ENCODE measurements at regions not wholly inside any gene's neighbourhood (a gene's known extent, or its start where the extent isn't known, plus 50 kb on each side); places are given as distances from the start of the nearest gene placed in this dataset.

DNA sequence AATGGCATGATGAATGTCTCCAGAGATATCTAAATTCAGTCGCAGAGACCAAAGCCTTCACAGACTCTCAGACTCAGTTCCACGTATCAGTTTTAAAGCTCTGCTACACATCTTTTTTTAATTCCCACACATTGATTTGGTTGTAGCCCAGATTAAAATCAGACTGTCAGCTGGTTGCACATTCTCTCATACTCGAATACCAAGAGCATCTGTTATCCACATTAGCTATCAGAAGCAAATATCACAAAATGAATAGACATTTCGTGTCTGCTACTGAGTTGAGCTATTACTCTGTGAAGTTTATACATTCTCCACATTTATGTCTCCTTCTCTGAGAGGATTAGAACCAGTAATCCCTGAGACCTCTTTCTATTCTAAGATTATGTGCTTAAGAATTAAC lies 229.2 kb downstream of the GPAM start:
- FAIRE-seq = no peak

DNA sequence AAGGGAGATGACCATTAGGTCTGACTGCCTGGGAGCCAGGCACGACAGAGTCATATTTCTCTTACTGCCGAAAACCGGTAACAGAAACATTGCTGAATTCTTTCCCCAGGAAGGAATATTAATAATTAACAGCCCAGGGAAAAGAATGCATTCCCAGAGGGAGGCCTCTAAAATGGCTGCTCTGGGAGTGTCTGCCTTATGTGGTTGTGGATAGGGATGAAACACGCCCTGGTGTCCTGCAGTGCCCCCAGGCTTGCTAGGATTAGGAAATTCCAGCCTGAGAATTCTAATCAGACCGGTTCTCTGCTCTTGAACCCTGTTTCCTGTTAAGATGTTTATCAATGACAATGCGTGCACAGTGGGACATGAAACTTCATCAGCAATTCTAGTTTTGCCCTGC lies 226.7 kb downstream of the GPAM start:
- no peak for DNase-seq (ENCODE audit: low spot score in 2 of 2)
- FAIRE-seq = no peak

More for the DNA sequence above, 229.2 kb downstream of the GPAM start:
- no peak for DNase-seq (ENCODE audit: low spot score in 2 of 2)

DNA sequence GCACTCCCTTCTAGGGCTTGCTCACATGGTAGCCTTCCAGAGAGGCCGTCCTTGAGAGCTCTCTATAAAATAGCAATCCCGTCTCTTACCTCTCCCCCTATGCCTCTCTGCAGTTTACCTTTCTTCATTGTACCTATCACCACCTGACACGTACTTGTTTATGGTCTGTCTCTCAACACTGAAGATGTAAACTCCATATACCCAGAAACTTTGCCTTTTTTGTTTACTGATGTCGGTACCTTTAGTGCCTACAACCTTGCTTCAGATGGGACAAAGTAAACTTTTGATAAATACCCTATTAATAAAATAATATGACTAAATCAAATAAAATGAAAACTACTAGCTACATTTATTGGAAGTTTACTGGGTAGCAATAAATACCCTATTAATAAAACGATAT lies 220.6 kb downstream of the GPAM start:
- FAIRE-seq = no peak
- DNase-seq (ENCODE audit: low spot score in 2 of 2) = no peak

DNA sequence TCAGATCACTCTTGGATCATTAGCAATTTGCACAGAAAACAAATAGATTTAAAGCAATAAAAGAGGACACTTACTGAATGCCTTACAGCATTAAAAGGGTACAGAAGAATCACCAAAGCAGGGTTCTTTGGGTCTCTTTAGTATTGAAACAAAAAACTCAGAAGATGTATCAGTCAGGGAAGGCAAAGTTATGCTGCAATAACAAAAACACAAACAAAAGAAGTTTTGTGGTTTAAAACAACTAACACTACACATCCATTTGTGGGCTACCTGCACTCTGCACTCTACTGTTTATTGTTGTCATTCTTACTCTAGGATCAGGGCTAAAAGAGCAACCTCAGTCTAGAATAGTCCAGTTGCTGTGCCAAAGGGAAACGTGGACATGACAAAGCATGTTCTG lies 216.4 kb downstream of the GPAM start:
- DNase-seq (ENCODE audit: low spot score in 2 of 2) = no peak
- FAIRE-seq = no peak

DNA sequence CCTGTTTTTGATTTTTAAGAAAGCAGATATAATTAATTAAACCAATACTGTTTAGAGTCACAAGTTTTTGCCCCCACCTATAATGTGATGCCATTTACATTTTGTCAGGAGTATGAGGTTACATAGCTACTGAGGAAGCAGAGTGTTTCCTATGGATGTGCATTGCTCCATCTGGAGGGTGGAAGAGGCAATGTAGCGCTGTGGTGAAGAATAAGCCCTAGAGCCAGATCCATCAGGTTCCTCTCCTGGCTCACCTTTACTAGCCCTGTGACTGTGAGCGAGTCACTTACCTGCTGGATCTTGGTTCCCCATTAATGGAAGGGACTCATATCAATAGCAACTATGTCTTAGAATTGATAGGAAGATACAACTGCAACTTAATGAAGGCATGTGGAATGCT lies 216.0 kb downstream of the GPAM start:
- no peak for DNase-seq (ENCODE audit: low spot score in 2 of 2)
- FAIRE-seq = no peak

DNA sequence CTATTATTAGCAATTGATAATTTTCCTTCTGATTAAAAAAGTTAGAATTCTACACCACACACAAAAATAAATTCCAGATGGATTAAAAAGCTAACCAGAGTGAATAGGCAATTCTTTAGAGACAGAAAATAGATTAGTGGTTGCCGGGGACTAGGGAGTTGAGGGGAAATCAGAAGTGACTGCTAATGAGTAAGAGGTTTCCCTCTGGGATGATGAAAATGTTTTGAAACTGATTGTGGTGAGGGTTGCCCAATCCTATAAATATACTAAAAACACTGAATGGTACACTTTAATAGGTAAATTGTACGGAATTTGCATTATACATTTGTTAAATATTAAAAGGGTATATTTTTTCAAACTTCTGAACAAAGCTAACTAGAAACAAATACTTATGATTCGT lies 214.9 kb downstream of the GPAM start:
- DNase-seq (ENCODE audit: low spot score in 2 of 2) = no peak
- FAIRE-seq = no peak

DNA sequence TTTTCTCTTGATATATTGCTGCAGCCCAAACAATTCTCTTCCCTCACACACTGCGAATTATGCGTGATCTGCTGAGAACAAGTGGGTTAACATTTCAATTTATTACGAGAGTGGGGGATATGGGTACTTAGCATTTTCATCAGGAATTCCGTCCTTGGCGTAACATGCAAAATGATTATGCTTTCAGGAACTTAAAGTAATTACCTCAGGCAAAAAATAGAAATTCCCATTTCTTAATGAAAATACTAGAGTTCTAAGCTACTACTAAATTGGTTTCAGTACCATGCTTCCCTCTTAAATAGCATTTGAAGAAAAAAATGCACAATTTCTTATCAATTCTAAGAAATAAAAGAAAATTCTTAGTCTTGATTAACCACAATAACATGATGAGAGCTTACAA lies 213.5 kb downstream of the GPAM start:
- FAIRE-seq = no peak
- DNase-seq (ENCODE audit: low spot score in 2 of 2) = no peak

DNA sequence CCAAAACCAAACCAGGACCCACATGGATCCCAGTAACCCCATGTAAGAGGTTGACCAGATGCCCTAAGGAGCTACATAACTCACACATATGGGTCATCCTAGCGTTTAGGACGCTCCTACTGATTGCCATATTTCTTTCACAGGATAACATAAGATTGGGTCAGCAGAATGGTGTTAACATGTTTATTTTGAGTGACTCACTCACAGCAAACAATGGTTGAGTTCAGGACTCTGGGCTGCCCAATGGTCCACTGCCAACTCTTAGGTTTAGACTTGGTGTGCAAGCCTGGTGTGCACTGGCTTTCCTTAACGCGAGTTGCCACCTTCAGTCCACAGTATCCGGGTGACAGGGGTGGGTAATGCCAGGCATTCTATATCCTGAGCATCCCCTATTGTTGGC lies 211.5 kb downstream of the GPAM start:
- DNase-seq (ENCODE audit: low spot score in 2 of 2) = no peak
- no peak for FAIRE-seq

DNA sequence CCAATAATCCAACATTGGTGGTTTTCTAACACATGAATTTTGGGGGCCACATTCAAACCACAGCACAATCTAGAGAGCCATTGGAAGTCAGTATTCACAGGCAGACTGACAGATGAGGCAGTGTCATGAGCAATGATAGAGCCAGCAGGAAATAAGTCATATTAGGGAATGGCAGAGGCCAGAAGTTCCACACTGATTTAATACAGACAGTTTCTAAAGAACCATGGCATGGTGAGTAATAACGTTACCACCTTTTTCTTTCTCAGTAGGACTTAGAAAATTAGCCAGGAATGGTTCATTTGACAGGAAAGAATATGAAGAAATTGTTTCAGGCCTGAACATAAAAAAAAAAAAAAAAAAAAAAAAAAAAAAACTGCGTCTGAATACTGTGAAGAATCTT lies 210.3 kb downstream of the GPAM start:
- peak; percentile 36 for FAIRE-seq
- no peak for DNase-seq (ENCODE audit: low spot score in 2 of 2)

DNA sequence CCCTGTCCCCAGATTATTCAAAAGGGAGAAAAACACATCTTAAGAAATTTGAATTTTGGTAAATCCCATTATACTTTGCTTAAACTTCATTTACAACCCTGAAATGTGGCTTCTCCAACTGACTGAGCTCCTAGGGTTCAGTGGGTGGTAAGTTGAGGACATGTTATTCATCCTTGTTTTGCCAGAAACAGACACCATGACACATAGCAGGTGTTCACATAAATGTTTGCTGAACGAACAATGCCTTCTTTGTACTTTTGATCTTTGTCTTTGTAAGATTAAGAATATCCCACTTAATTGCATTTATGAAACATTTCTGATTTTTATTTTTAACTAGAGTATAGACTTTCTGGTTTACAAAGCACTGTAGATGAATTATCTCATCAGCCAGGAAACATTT lies 209.7 kb downstream of the GPAM start:
- DNase-seq (ENCODE audit: low spot score in 2 of 2) = no peak
- FAIRE-seq = no peak

DNA sequence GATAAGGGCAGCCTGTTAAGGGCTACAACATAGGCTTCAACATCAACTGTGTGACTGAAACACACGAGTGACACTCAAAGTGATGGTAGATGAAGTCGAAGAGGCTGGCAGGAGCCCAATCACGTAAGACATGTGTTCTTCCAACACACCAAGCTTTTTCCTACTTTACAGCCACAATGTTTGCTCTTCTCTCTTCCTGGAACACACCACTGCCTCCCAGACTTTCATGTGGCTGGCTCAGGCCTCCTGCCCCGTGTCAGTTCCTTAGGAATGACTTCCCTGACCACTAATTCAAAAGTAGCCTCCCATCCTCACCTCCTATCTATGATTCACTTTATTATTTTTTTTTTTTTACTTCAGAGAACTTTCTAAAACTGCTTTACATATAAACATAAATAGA lies 209.2 kb downstream of the GPAM start:
- FAIRE-seq (no peak), DNase-seq (ENCODE audit: low spot score in 2 of 2) (no peak)

DNA sequence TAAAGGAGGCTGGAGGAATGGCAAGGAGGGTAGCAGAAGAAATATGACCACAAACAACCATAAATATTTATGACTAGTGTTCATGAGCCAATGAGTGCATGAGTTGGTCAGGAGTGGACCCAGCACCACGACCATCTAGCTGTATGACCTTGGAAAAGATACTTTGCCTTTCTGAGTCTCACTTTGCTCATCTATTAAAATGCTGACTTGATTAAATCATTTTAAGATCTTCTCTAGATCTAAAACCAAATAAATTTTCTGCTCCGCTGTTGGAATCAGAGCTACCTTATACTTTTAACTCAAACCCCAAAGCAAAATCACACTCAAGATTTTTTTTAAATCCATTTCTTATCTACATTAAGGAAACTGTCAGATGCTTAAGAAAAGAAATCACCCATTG lies 207.0 kb downstream of the GPAM start:
- DNase-seq (ENCODE audit: low spot score in 2 of 2) (no peak), FAIRE-seq (no peak)

DNA sequence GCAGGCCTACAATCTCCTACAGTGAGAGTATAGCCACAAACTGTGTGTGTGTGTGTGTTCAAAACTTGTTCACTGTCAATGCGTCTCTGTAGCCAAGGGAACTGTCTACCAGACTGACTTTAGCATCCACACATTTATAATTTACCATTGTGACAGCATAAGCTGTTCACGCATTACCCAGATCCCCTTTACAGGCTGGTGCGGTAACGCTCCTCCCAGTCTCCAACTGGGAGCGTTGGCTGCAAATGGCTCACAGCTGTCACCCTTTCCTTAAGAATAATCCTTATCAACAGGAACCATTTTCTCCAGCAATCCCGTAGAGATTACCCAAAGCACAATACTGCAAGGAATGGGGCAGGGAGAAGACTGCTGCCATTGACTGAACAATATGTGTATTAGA lies 199.5 kb downstream of the GPAM start:
- DNase-seq (ENCODE audit: low spot score in 2 of 2) (no peak), FAIRE-seq (no peak)

DNA sequence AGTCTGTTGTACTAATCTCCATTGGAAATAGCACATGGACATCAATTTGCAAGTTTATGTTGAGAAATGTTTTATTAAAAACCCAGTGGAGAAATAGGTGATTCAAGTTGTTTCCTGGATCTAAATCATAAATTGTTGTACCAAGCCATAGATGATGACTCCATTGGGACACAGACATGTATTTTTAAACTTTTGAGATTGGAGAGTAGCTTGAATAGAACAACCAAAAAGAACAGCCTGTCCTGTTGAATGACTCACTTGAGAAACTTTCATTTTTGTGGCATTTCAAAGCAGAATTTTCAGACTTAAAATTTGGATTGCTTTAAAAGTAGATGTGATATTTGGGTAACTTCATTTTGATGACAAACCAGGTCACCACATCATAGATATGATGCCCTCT lies 197.5 kb downstream of the GPAM start:
- no peak for FAIRE-seq

DNA sequence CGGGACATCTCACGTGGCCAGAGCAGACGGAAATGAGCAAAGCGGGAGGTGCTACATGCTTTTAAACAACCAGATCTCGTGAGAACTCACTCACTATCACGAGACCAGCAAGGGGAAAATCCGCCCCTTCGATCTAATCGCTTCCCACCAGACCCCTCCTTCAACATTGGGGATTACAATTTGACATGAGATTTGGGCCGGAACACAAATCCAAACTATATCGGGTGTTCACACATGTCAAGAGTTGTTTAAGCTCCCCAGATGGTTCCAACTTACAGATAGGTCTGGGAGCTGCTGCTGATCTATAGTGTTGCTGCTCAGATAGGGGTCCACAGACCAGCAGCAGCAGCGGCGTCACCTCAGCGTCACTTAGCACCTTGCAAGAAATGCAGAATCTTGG lies 194.9 kb downstream of the GPAM start:
- FAIRE-seq (no peak), DNase-seq (ENCODE audit: low spot score in 2 of 2) (no peak)

More for the DNA sequence above, 197.5 kb downstream of the GPAM start:
- no peak for DNase-seq (ENCODE audit: low spot score in 2 of 2)

DNA sequence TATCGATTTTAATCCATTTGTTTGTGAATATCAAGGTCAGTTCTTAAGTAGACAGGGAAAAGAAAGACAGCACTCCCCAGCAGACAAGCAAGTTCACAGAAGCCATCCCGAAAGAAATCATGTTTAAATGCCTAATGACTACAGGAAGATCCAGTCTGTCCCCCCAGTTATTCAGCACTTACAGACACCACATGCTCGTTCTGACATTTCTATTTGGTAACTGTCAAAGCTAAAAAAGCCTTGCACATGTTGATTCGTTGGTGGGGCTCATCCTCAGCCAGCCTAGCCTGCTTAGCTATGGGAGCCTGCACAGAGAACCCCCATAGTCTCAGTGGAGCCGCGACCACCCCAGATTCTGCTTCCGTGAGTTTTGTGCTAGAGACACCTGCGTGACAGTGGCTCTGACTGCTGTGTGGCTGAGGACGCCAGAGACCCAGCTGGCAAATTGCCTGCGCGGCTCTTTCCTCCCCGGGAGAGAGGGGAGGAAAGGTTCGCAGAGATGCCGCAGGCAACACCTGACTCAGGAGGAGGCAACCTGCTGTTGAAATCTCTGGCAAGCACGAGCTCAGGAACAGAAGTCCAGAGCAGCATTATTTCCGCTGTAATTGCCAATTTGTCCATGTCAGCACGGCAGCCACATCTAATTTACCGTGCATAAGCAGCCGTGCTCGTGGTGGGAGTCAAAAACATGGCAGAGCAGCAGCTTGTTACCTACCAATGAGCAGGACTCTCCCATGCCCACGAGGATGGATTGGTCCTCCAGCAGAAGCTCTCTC lies 194.2 kb downstream of the GPAM start:
- no peak for FAIRE-seq
- peak in 1 of 2 donors; percentile 9 for DNase-seq (ENCODE audit: low spot score in 2 of 2)

DNA sequence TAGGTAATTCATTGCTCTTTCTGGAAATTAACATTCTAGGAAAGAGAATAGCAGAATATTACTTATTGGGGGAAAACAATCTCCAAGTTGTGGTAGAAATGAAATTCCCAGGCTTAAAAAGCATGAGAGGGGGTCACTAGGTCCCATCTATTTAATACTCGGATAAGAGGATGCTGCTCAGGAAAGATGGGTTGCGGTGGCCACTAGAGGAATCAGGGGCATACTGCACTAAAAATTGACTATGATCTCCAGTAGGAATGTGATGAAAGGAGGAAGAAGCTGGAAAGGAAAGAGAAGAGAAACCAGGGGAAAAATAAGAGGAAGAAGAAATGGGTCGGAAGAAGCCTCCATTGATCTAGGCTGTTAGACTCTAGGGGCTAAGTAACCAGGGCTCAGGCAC lies 192.8 kb downstream of the GPAM start:
- no peak for FAIRE-seq
- no peak for DNase-seq (ENCODE audit: low spot score in 2 of 2)

DNA sequence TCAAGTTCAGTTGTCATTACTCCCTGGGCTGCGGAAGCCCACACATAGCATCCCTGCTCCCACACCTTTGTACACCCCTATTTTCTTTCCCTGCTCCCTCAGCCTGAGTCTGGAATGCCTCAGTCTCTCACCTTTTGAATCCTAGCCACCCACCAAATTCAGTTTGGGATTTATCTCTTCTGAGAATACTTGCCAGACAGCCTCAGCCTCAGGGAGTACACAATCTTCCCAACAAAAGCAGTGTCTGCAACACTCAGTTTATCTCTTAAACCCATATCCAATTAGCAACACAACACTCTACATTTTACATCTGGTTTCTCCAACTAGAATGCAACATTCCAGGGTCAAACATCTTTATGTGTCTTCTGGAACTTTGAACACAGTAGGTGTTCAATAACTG lies 190.2 kb downstream of the GPAM start:
- DNase-seq (ENCODE audit: low spot score in 2 of 2) = no peak
- FAIRE-seq = no peak

DNA sequence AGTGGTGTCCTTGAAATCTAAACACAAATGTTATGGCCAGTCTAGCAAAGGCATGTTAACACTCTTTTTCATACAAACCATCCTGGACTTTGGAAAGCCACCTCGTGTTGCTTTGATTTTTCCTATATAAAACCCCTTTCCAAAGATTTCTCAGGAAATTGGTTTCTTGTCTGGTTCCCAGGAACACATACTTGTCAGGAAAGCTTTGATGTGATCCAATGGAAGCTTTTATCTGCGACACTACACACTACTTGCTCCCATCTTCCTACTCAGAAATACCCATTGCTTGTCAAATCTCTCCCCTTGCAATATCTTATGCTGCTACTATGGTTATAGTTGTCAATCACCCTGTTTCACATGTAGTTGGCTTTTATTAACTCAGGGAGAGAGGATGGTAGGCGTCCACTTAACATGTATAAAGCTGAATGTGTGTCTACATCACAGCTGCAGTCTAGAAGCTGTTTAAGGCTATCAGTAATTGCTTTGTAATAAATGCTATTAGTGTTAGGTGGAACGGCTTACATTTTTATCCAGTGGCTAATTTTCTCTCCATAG lies 189.6 kb downstream of the GPAM start:
- DNase-seq (ENCODE audit: low spot score in 2 of 2) = no peak
- no peak for FAIRE-seq

DNA sequence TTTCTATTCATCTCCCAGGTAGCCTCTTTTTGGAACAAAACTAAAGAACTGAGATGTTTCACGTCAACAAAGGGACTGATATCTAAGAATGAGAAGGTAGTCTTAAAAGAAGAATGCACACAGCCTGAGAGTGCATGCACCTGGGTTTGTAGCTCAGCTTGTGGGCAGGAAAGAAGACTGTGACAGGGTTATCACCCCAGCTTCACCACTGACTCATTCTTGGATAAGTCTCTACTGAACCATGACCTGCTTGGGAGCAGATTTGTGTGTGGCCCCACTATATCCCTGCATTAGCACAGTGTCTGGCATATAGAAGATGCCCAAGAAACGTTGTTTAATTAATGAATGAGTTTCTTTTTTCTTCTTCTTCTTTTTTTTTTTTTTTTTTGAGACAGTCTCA lies 187.5 kb downstream of the GPAM start:
- FAIRE-seq (no peak), DNase-seq (ENCODE audit: low spot score in 2 of 2) (no peak)

DNA sequence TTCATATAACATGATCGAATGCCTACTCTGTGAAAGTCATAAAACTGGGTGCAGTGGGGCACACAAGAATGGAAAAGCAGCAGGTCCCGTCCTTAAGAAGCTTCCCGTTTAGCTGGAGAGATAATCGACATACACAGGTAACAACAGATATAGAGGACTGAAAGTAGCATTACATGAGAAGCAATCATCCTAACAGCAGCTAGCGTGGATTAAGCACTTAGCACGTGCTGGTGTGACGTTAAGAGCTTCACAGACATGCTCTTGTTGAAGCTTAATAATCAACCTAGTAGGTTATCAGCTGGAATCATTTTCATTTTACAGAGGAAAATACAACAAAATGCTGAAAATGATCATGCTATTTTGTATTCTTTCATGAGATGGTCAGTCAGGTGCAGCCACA lies 184.8 kb downstream of the GPAM start:
- no peak for DNase-seq (ENCODE audit: low spot score in 2 of 2)
- no peak for FAIRE-seq

DNA sequence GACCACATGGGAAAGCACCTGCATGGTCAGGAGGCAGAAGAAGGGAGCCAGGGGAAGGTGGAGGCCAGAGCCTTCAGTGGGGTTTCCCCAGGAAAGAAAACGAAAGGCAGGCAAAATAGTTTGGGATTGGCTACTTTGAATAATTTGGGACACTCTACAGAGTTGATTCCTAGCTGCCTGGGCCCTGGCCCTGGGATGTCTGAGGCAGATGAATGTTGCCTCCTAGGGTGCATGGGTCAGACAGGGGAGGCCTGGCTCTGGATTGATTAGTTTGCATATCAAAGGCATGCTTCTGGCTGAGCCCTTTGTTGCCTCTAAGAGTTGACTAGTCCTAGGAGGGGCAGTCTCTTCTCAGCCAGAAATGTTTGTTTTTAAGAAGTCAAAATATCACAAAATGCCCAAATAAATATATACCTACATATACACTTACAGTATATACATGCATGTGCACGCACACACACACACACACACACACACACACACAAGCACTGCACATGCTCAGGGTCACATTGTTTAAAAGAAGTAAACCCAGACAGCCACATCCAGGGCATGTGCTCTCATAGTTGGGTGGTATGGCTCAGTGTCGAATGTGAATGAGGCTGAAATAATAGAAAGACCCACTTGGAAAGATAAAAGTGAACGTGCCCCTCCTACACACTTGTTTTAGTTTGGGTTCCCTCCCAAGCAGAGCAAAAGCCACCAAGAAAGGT lies 184.2 kb downstream of the GPAM start:
- no peak for DNase-seq (ENCODE audit: low spot score in 2 of 2)

More for the DNA sequence above, 184.2 kb downstream of the GPAM start:
- no peak for FAIRE-seq

Data from frontal cortex (tissue), 3 donors.